ENCODE measurements at regions not wholly inside any gene's neighbourhood (a gene's known extent, or its start where the extent isn't known, plus 50 kb on each side); places are given as distances from the start of the nearest gene placed in this dataset.

GRCh38 chr18:10072671-10073175, 158.9 kb downstream of the VAPA start:
- TF ChIP-seq EZH2 (IDR thresholded peaks at IDR 0.05): no peak
- TF ChIP-seq POLR2AphosphoS5 (IDR thresholded peaks at IDR 0.05; ENCODE audit: borderline replicate concordance, low read depth, low read length): no peak
